Tibial artery (tissue), 4 donors: ENCODE measurements at regions not wholly inside any gene's neighbourhood (a gene's known extent, or its start where the extent isn't known, plus 50 kb on each side); places are given as distances from the start of the nearest gene placed in this dataset.

Experiments used
- DNase-seq, 2 donors: peaks; one replicate each; pipeline ENCODE4 v3.0.0-alpha.2; 2019
- H3K27ac ChIP-seq, 2 donors: fragments of 200-600 bp; sonication (generic) in 1 of 2; 1 replicate in 1 of 2; 2 replicates in 1 of 2; pipeline ENCODE4 v1.5.1; 2018 to 2019; ENCODE audit warnings: mild to moderate bottlenecking in 1 of 2
- H3K27me3 ChIP-seq, 2 donors: fragments of 200-600 bp; sonication (generic) in 1 of 2; one replicate each; pipeline versions ENCODE4 v1.5.1 to v1.6.0; 2016 to 2019
- H3K36me3 ChIP-seq, 3 donors: fragments of 200-600 bp; sonication (generic) in 2 of 3; one replicate each; pipeline ENCODE4 v1.5.1; 2016 to 2019; ENCODE audit warnings: mild to moderate bottlenecking in 2 of 3
- H3K4me1 ChIP-seq, 4 donors: fragments of 200-600 bp; sonication (generic) in 2 of 4; 1 replicate in 3 of 4; 2 replicates in 1 of 4; pipeline ENCODE4 v1.5.1; 2016 to 2019
- H3K4me3 ChIP-seq, 2 donors: fragments of 200-600 bp; sonication (generic) in 1 of 2; 1 replicate in 1 of 2; 2 replicates in 1 of 2; pipeline ENCODE4 v1.5.1; 2018 to 2019; ENCODE audit warnings: mild to moderate bottlenecking in 2 of 2
- H3K9me3 ChIP-seq, 3 donors: fragments of 200-600 bp; sonication (generic) in 1 of 3; one replicate each; pipeline ENCODE4 v1.5.1; 2016 to 2019
- intact Hi-C: fragments of 100-400 bp; cut with DNase I; formaldehyde crosslinking; loops from one replicate; pipeline ENCODE4 v1.15.0; 2023; ENCODE audit warnings: low total_unique reads
- TF ChIP-seq, protein P1 (sequence below), 2 experiments: fragments of 200-600 bp in 1 of 2; fragments of 450-650 bp in 1 of 2; IDR thresholded peaks; one replicate each; pipeline ENCODE4 v1.5.1; 2017 to 2019; ENCODE audit warnings: antibody characterized with exemption in 2 of 2, mild to moderate bottlenecking in 1 of 2, moderate library complexity in 1 of 2

DNA sequence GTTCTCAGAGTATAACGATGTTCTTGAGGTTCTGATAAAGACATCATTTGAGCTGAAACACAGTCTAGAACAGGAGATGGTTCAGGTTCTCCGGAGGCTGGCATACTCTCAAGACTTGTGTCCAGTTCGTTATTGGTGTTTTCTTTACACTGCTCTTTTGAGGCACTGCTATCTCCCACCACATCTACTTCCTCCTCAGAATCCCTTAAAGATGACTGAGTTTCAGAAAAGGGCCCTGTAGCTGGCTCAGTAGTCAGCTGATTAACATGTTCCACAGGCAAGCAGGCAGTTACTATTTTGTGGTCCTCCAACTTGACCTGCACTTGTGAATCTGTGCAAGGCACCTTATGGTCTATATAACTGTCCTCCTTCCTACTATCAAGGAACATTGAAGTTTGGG, 50.2 kb downstream of the ZZZ3 start:
- Histone ChIP-seq H3K27ac (no peak overlapping the region), H3K36me3 (peaks cover 14 to 32% (median 20%) of the 10 kb centered on the region in 3 donors), H3K27me3 (no peaks in the 10 kb centered on the region), H3K9me3 (no peaks in the 10 kb centered on the region), H3K4me3 (no peak overlapping the region), H3K4me1 (no peaks in the 10 kb centered on the region)
- DNase-seq, result no peak
- intact Hi-C loops, result no loop called here
- TF ChIP-seq, protein P1, sequence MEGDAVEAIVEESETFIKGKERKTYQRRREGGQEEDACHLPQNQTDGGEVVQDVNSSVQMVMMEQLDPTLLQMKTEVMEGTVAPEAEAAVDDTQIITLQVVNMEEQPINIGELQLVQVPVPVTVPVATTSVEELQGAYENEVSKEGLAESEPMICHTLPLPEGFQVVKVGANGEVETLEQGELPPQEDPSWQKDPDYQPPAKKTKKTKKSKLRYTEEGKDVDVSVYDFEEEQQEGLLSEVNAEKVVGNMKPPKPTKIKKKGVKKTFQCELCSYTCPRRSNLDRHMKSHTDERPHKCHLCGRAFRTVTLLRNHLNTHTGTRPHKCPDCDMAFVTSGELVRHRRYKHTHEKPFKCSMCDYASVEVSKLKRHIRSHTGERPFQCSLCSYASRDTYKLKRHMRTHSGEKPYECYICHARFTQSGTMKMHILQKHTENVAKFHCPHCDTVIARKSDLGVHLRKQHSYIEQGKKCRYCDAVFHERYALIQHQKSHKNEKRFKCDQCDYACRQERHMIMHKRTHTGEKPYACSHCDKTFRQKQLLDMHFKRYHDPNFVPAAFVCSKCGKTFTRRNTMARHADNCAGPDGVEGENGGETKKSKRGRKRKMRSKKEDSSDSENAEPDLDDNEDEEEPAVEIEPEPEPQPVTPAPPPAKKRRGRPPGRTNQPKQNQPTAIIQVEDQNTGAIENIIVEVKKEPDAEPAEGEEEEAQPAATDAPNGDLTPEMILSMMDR (IDR thresholded peaks at IDR 0.05), result no peak

DNA sequence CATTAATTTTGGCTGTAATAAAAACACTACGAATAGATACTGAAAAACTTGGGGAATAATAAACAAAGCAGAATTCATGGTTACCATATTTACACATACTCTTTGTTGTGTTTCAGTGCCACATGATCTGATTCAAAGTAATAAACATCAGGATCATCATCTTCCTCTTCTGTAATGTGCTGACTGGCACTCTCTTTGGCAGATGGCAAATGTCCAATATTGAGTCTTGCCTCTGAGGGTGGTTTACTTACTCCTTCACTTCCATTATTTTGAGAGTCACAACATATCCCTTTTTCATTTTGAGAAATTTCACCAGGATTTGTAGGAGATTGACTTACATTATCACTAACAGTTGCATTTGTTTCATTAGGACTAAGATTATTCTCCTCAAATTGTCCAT, 50.7 kb downstream of the ZZZ3 start:
- no peak overlapping the region for H3K27ac ChIP-seq
- H3K4me3 ChIP-seq, result no peak overlapping the region
- no peaks in the 10 kb centered on the region for H3K27me3 ChIP-seq
- H3K4me1 ChIP-seq, result no peaks in the 10 kb centered on the region
- no peaks in the 10 kb centered on the region for H3K9me3 ChIP-seq
- TF ChIP-seq, protein P1 (IDR thresholded peaks at IDR 0.05), result no peak
- intact Hi-C loops, result no loop called here
- peaks cover 14 to 32% (median 20%) of the 10 kb centered on the region in 3 donors for H3K36me3 ChIP-seq
- no peak for DNase-seq

DNA sequence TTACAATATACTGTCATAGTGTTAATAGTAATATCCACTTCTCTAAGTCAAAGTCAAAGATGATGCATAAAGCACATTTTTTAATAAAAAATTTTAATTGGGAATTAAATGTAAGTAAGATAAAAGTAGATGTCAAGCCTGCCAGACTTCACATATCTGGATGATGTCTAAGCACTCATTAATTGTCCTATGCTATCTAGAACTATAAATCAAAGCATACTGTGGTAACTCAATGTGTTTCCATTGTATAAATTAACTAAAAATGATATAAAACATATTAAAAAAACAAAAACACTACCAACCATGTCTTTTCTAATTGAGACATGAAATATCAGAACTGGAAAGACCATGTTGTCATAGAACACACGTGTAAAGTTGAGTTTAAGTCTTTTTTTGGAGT, 51.2 kb downstream of the ZZZ3 start:
- Histone ChIP-seq H3K27me3 (no peaks in the 10 kb centered on the region), H3K9me3 (no peaks in the 10 kb centered on the region), H3K27ac (no peak overlapping the region), H3K4me1 (no peaks in the 10 kb centered on the region), H3K36me3 (peaks cover 17 to 34% (median 20%) of the 10 kb centered on the region in 3 donors), H3K4me3 (no peak overlapping the region)
- intact Hi-C loops, result no loop called here
- TF ChIP-seq, protein P1 (IDR thresholded peaks at IDR 0.05), result no peak
- DNase-seq, result no peak

DNA sequence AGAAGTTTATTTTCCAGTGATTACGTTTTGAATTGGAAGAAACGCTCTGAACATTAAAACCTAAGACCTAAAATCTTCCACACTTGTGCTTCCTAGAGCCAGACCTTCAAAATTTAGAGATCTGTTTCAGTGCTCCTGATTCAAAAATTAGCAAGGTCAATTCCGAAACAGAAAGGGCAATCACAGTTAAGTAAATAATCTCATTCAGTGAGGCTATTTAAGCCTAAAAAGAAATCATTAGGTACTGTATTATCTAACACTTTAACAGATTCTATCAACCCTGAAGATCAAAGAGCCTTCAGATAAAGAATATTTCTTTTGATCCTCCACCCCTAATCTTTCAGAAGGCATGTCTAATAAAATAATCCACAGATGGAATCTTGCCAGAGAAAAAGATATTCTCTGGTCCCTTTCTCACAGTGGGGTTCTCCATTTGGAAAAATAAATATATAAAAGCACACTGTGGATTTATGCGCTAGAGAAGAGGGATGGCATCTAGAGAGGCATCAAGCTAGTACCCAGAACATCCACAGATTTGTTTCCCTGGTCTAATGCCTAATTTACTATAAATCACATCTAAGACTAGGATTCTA, 54.4 kb downstream of the ZZZ3 start:
- TF ChIP-seq, protein P1 (IDR thresholded peaks at IDR 0.05), result no peak
- intact Hi-C loops, result no loop called here
- no peak for DNase-seq

DNA sequence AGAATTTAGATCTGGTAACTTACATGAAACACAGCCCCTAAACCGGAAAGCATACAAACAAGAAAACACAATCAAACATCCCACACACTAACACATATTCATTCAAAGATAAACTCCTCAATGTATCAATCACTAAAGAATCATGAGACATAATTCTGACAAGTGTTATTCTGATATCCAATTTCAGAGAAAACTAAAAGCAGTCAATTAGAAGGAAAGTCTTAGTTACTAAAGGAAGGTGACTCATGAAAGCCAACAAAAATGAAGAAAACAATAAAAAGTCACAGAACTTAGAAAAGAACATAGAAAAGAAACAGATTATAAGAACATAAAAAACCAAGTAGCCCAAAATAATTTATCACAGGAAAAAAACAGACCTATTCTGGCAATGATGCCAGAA, 57.2 kb downstream of the ZZZ3 start:
- H3K9me3 ChIP-seq, result no peaks in the 10 kb centered on the region
- H3K4me3 ChIP-seq, result no peak overlapping the region
- no peaks in the 10 kb centered on the region for H3K27me3 ChIP-seq
- no peak overlapping the region for H3K27ac ChIP-seq
- TF ChIP-seq, protein P1 (IDR thresholded peaks at IDR 0.05), result no peak
- no peak for DNase-seq
- no peaks in the 10 kb centered on the region for H3K4me1 ChIP-seq
- intact Hi-C loops, result no loop called here
- peaks cover 7 to 30% (median 16%) of the 10 kb centered on the region in 3 donors for H3K36me3 ChIP-seq

More for the DNA sequence above, 54.4 kb downstream of the ZZZ3 start:
- no peak overlapping the region for H3K27ac ChIP-seq
- no peak overlapping the region for H3K4me3 ChIP-seq
- no peaks in the 10 kb centered on the region for H3K4me1 ChIP-seq
- no peaks in the 10 kb centered on the region for H3K9me3 ChIP-seq
- no peaks in the 10 kb centered on the region for H3K27me3 ChIP-seq
- peaks cover 20 to 53% (median 31%) of the 10 kb centered on the region in 3 donors for H3K36me3 ChIP-seq

DNA sequence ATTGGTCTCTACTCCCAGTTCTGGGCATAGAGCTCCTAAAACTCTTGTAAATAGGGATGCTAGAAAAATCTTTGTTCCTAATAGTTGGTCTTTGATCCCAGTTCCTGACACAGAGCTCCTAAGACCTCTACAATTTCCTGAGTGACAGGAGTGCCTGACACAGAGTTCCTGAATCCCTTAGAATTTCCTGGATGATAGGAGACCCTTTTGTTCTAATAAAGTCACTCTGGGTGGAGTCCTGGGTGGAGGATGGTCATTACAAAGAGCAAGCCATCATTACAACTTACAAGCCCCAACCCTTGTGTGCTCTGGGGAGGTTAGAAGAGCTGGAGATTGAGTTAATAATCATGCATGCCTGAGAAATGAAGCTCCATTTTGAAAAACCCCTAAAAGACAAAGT, 58.4 kb downstream of the ZZZ3 start:
- Histone ChIP-seq H3K9me3 (no peaks in the 10 kb centered on the region), H3K36me3 (peaks cover 7 to 23% (median 16%) of the 10 kb centered on the region in 3 donors), H3K4me1 (no peaks in the 10 kb centered on the region), H3K27me3 (no peaks in the 10 kb centered on the region), H3K4me3 (no peak overlapping the region), H3K27ac (no peak overlapping the region)
- TF ChIP-seq, protein P1 (IDR thresholded peaks at IDR 0.05), result no peak
- no peak for DNase-seq
- intact Hi-C loops, result no loop called here
